ENCODE measurements at regions not wholly inside any gene's neighbourhood (a gene's known extent, or its start where the extent isn't known, plus 50 kb on each side); places are given as distances from the start of the nearest gene placed in this dataset.
"Not testable (repeated sequence)": the region's sequence is repeated elsewhere in the genome, so short reads cannot be mapped to it uniquely, and the experiment has no call there.

DNA sequence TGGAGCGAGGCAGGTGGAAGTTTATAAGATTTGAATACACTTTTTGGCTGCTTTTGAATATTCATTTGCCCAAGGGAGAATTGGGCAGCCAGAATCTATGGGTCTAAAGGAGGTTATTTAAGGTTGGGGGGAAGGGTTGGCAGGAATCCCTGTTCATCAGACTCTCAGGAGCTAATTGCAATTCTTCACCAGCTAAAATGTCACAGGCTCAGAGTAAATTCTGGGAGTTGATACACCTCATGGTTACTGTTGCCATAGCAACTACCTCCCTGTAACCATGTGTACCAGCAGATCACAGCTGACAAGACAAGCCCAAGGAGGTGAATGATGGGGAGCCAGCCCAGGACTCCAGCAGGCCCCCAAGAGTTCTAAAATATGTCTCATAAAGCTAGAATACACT, 75.5 kb downstream of the CAMK2N1 start:
- H3K4me3 Mint-ChIP-seq, result no peak overlapping the region
- H3K4me1 Mint-ChIP-seq, result no peaks in the 10 kb centered on the region
- peaks cover 10% of the 10 kb centered on the region for H3K27me3 Mint-ChIP-seq
- no peak overlapping the region for H3K27ac Mint-ChIP-seq
- H3K9me3 ChIP-seq (ENCODE audit: control insufficient read depth in 2 of 2, low read length in 2 of 2), result no peaks in the 10 kb centered on the region
- DNase-seq, result no peak
- no peaks in the 10 kb centered on the region for H3K36me3 Mint-ChIP-seq
- no peaks in the 10 kb centered on the region for H3K36me3 ChIP-seq (ENCODE audit: control insufficient read depth, insufficient read depth, low read length)
- no peaks in the 10 kb centered on the region for H3K4me1 ChIP-seq (ENCODE audit: control insufficient read depth, insufficient read depth, low read length, poor library complexity, severe bottlenecking)
- H3K27ac ChIP-seq (ENCODE audit: insufficient read depth, low read length, poor library complexity, severe bottlenecking), result no peak overlapping the region
- no peak for ATAC-seq (ENCODE audit: low read depth in 2 of 2)
- H3K27me3 ChIP-seq (ENCODE audit: control insufficient read depth, insufficient read depth, low read length), result no peaks in the 10 kb centered on the region
- H3K9me3 Mint-ChIP-seq, result peaks cover 0 to 4% (median 0%) of the 10 kb centered on the region in 7 donors
- no peak overlapping the region for H3K4me3 ChIP-seq (ENCODE audit: low read depth, low read length)

DNA sequence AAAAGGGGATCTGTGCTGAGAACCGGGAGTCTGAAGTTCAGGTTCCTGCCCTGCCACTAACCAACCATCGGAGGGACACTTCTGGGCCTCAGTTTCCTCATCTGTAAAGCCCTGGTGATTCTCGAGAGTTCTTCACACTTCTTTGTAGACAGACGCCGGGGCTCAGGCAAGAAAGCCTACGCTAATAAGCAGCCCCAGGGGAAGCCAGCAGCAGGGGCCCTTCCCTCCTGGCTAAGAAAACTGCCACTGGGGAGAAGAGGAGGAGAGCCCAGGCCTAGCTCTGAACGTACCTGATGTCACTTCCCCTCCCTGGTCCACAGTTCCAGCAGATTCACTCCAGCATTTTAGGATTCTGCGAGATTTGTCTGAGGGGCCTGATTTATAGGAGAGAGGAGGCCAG, 76.0 kb downstream of the CAMK2N1 start:
- H3K4me3 Mint-ChIP-seq, result no peak overlapping the region

DNA sequence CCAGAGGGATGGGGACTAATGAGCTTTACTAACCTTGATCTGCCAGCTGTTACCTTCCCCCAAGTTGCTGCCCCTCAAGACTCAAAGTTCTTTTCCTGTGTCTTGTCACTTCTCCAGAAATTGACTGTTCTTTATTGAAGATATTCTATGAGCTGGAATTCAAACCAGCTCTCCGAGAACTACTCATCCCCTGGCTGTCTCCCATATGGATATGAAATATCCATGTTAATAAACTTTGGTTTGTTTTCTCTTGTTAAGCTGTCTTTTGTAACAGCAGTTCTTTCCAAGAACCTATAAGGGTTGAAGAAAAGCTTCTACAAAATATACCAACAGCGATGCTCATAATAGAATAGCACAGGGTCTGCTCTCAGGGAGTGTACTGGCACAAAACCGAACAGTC, 77.0 kb downstream of the CAMK2N1 start:
- Histone ChIP-seq H3K36me3 (ENCODE audit: control insufficient read depth, insufficient read depth, low read length) (no peaks in the 10 kb centered on the region), H3K4me1 (ENCODE audit: control insufficient read depth, insufficient read depth, low read length, poor library complexity, severe bottlenecking) (no peaks in the 10 kb centered on the region), H3K27ac (ENCODE audit: insufficient read depth, low read length, poor library complexity, severe bottlenecking) (no peak overlapping the region), H3K4me3 (ENCODE audit: low read depth, low read length) (no peak overlapping the region), H3K27me3 (ENCODE audit: control insufficient read depth, insufficient read depth, low read length) (peaks cover 4% of the 10 kb centered on the region), H3K9me3 (ENCODE audit: control insufficient read depth in 2 of 2, low read length in 2 of 2) (no peaks in the 10 kb centered on the region)
- no peak for DNase-seq
- H3K4me1 Mint-ChIP-seq, result no peaks in the 10 kb centered on the region
- peaks cover 0 to 2% (median 0%) of the 10 kb centered on the region in 7 donors for H3K9me3 Mint-ChIP-seq
- ATAC-seq (ENCODE audit: low read depth in 2 of 2), result no peak
- no peak overlapping the region for H3K27ac Mint-ChIP-seq
- H3K4me3 Mint-ChIP-seq, result no peak overlapping the region
- H3K27me3 Mint-ChIP-seq, result peaks cover 5% of the 10 kb centered on the region
- no peaks in the 10 kb centered on the region for H3K36me3 Mint-ChIP-seq

More for the DNA sequence above, 76.0 kb downstream of the CAMK2N1 start:
- Histone ChIP-seq H3K36me3 (ENCODE audit: control insufficient read depth, insufficient read depth, low read length) (no peaks in the 10 kb centered on the region), H3K27me3 (ENCODE audit: control insufficient read depth, insufficient read depth, low read length) (peaks cover 3% of the 10 kb centered on the region), H3K9me3 (ENCODE audit: control insufficient read depth in 2 of 2, low read length in 2 of 2) (no peaks in the 10 kb centered on the region), H3K27ac (ENCODE audit: insufficient read depth, low read length, poor library complexity, severe bottlenecking) (no peak overlapping the region), H3K4me1 (ENCODE audit: control insufficient read depth, insufficient read depth, low read length, poor library complexity, severe bottlenecking) (no peaks in the 10 kb centered on the region), H3K4me3 (ENCODE audit: low read depth, low read length) (no peak overlapping the region)
- ATAC-seq (ENCODE audit: low read depth in 2 of 2) (no peak), DNase-seq (no peak)
- Mint-ChIP-seq H3K36me3 (no peaks in the 10 kb centered on the region), H3K4me1 (no peaks in the 10 kb centered on the region), H3K9me3 (peaks cover 0 to 2% (median 0%) of the 10 kb centered on the region in 7 donors), H3K27ac (no peak overlapping the region), H3K27me3 (peaks cover 9% of the 10 kb centered on the region)

DNA sequence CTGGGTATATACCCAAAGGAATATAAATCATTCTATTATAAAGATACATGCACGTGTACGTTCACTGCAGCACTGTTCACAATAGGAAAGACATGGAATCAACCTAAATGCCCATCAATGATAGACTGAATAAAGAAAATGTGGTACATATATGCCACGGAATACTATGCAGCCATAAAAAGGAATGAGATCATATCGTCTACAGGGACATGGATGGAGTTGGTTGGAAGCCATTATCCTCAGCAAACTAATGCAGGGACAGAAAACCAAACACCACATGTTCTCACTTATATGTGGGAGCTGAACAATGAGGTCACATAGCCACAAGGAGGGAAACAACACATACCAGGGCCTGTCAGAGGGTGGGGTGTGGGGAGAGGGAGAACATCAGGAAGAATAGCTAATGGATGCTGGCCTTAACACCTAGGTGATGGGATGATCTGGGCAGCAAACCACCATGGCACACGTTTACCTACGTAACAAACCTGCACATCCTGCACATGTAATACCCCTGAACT, 77.8 kb downstream of the CAMK2N1 start:
- not testable (repeated sequence) for H3K9me3 ChIP-seq (ENCODE audit: control insufficient read depth in 2 of 2, low read length in 2 of 2); H3K4me3 ChIP-seq (ENCODE audit: low read depth, low read length); H3K36me3 Mint-ChIP-seq; H3K27ac ChIP-seq (ENCODE audit: insufficient read depth, low read length, poor library complexity, severe bottlenecking); H3K4me1 ChIP-seq (ENCODE audit: control insufficient read depth, insufficient read depth, low read length, poor library complexity, severe bottlenecking); H3K36me3 ChIP-seq (ENCODE audit: control insufficient read depth, insufficient read depth, low read length); H3K4me1 Mint-ChIP-seq; H3K27ac Mint-ChIP-seq; DNase-seq; H3K9me3 Mint-ChIP-seq; ATAC-seq (ENCODE audit: low read depth in 2 of 2); H3K27me3 Mint-ChIP-seq; H3K4me3 Mint-ChIP-seq; H3K27me3 ChIP-seq (ENCODE audit: control insufficient read depth, insufficient read depth, low read length)

DNA sequence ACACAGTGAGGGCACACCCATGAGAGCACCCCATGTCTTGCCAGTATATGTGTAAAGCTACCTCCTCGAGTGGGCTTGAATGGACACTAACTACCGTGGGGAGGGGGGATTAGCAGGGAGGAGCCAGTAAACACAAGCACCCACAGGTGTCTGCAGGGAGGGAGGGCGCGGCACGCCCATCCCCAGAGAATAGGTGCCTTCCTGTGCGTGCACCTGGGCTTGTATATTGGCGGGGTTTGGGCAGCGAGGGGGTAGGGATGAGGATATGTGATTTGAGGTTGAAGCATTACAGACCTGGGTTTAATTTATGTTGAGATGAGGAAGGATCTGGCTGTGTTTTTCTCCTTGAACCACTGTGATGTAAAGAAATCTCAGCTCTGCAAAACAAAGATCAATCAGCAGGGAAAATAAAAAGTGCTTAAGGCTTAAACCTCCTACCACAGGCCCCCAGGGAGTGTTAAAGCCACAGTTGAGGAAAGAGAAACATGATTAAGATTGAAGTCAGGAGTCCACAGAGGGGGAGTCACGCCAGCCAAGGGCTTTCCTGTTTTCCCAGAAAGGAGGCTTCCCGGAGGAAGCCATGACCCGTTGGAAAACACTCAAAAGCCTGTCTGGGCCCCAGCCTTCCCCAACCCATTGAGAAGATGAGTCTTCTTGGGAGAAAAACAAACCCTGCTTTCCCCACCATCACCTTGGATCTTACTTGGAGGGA, 80.0 kb downstream of the CAMK2N1 start:
- no peaks in the 10 kb centered on the region for H3K36me3 Mint-ChIP-seq
- Histone ChIP-seq H3K4me1 (ENCODE audit: control insufficient read depth, insufficient read depth, low read length, poor library complexity, severe bottlenecking) (no peaks in the 10 kb centered on the region), H3K36me3 (ENCODE audit: control insufficient read depth, insufficient read depth, low read length) (no peaks in the 10 kb centered on the region), H3K27me3 (ENCODE audit: control insufficient read depth, insufficient read depth, low read length) (peaks cover 8% of the 10 kb centered on the region), H3K9me3 (ENCODE audit: control insufficient read depth in 2 of 2, low read length in 2 of 2) (no peaks in the 10 kb centered on the region), H3K4me3 (ENCODE audit: low read depth, low read length) (no peak overlapping the region), H3K27ac (ENCODE audit: insufficient read depth, low read length, poor library complexity, severe bottlenecking) (no peak overlapping the region)
- no peak overlapping the region for H3K4me3 Mint-ChIP-seq
- H3K4me1 Mint-ChIP-seq, result no peaks in the 10 kb centered on the region
- DNase-seq, result no peak
- no peak overlapping the region for H3K27ac Mint-ChIP-seq
- H3K9me3 Mint-ChIP-seq, result no peaks in the 10 kb centered on the region
- peaks cover 14% of the 10 kb centered on the region for H3K27me3 Mint-ChIP-seq
- no peak for ATAC-seq (ENCODE audit: low read depth in 2 of 2)

DNA sequence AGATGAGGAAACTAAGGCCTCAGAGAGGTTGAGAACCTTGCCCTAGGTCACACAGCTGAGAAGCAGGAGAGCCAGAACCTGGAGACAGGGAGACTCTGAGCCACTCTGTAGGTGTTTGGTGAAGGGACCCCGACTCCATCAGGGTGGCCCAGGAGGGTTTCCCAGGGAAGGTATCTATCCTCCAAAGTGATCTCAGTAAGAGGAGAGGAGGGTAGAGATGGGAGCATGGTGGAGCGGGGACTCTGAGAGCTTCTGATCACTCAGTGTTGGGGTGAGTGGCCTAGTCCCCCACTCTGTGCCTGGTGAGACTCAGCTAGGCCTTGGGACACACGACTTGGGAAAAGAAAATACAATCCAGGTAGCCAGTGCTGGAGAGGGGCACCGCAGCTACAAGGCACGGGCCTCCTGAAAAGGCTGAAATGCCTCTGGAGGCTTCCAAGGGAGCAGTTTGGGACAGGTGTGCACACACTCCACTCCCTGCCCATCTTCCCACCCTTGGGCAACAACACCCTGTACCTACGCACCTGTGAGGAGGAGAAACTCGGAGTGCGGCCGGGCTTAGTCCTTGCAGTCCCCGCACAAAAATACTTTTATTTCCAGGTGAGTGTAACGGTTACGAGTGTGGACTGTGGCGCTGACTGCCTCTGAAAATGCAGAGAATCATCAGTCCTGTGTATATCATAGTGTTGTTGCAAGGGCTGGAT, 80.8 kb downstream of the CAMK2N1 start:
- ATAC-seq (ENCODE audit: low read depth in 2 of 2) (no peak), DNase-seq (no peak)
- Mint-ChIP-seq H3K4me1 (no peaks in the 10 kb centered on the region), H3K4me3 (peak overlapping the region in 1 of 4 donors; percentile 8), H3K27me3 (peaks cover 17% of the 10 kb centered on the region), H3K27ac (no peak overlapping the region), H3K9me3 (peaks cover 0 to 1% (median 0%) of the 10 kb centered on the region in 7 donors), H3K36me3 (no peaks in the 10 kb centered on the region)
- Histone ChIP-seq H3K4me3 (ENCODE audit: low read depth, low read length) (no peak overlapping the region), H3K27ac (ENCODE audit: insufficient read depth, low read length, poor library complexity, severe bottlenecking) (no peak overlapping the region), H3K4me1 (ENCODE audit: control insufficient read depth, insufficient read depth, low read length, poor library complexity, severe bottlenecking) (no peaks in the 10 kb centered on the region), H3K9me3 (ENCODE audit: control insufficient read depth in 2 of 2, low read length in 2 of 2) (no peaks in the 10 kb centered on the region), H3K36me3 (ENCODE audit: control insufficient read depth, insufficient read depth, low read length) (no peaks in the 10 kb centered on the region), H3K27me3 (ENCODE audit: control insufficient read depth, insufficient read depth, low read length) (peaks cover 8% of the 10 kb centered on the region)
